GM21619 (cell line): ENCODE measurements at regions not wholly inside any gene's neighbourhood (a gene's known extent, or its start where the extent isn't known, plus 50 kb on each side); places are given as distances from the start of the nearest gene placed in this dataset.
"Not testable (repeated sequence)": the region's sequence is repeated elsewhere in the genome, so short reads cannot be mapped to it uniquely, and the experiment has no call there.

ENCODE experiments used
- ATAC-seq: cut with Tn5 transposase; IDR thresholded peaks from one replicate; pipeline ENCODE4 v1.9.1; 2021; ENCODE audit not compliant: unreplicated experiment

- no peak for ATAC-seq
These were observed 121.9 kb downstream of the DLEU7 start for GRCh38 chr13:50721672-50721992.

DNA sequence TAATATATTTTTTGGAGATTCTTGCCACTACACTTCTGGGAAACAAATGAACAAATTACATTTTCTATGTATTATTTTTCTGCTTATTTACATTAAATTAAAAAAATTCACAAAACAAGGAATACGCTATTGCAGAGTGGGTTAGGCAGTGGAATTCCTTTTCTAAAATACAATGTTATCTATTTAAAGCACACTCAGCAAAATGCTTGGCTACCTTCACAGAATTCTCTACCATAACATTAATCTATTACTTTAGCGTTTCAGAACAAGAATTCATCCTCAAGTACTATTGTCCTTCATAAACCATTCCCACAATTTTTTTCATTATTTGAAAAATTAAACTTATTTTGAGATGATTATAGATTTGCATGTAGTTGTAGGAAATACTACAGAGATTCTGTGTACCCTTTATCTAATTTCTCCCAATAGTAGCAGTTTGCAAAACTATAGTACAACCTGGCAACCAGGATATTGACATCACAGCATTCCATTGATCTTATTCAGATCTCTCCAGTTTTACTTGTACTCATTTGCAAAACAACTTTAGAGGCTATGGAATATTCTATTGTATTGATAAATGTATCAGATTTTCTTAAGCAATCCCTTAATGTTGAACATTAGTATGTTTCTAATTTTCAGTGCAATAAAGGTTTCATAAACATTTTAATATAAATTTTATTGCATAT lies 120.9 kb downstream of the DLEU7 start:
- no peak for ATAC-seq

DNA sequence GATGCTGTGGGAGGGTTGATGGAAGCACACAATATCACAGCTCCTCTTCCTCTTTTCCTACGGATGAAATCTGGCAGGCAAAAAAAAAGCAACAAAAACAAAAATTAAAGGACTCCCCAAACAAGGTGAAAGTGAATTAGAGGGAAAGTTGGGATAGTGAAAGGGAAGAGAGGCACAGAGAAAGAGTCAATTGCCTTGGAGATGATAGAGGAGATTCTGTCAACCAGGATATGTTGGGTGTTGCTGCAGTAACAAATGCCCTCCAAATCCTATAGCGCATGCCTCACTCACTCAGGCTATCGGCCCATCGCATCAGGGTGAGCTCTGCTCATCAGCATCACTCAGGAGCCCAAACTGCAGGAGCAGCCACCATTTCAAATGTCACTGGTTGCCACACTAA lies 119.1 kb downstream of the DLEU7 start:
- ATAC-seq: no peak

- no peak for ATAC-seq
These were observed 118.6 kb downstream of the DLEU7 start for GRCh38 chr13:50724913-50725312.

DNA sequence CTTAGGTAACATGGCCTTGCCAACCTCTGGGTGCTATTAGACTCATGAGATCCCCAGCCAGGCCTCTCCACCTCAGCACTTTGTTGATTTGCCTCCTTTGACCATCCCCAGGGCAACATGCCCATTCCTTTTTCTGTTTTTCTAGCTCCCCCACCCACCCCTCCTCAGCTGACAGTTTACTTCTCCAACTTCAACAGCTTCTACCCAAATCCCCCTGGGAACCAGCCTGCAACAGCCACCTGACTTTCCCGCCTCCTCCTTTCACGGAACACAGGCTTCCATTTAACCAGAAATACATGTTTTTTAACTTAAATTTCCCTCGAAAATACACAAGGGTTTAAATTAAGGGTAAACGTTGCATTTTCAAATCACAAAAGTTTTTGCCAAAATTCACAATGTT lies 117.3 kb downstream of the DLEU7 start:
- no peak for ATAC-seq

GRCh38 chr13:50729177-50729576 lies 114.3 kb downstream of the DLEU7 start:
- ATAC-seq: no peak

DNA sequence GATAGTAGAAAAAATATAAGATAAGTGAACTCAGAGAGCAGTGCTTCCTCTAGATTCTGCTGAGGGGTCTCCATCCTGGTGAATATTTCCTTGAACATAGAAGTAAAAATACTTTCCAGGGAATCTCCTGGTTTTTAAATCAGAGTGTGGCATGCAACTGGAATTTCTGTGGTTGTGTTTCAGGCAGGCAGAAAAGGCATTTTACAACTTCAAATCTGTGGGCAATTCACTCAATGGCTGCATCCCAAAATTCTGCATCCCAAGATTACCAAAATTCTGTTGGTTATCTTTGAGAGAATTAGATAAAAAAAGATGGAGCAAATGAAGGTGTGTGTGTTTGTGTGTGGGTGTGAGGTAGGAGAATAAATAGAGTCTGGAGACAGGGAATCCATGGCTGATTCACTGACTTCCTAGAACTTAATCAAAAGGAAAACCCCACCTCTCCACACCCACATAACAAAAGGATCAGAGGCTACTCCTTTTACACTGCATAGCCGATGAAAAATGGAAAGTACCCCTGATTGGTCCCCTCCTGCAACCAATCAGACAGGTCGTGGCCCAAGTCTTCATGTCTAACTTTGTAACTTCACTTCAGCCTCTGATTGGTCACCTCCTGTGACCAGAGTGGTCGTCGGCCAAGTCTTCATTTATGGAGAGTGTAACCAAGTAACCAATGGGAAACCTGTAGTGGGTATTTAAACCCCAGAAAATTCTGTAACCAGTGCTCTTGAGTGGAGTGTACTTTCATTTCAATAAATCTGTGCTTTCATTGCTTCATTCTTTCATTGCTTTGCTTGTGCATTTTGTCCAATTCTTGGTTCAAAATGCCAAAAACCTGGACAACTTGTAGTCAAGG lies 112.8 kb downstream of the DLEU7 start:
- ATAC-seq: no peak

DNA sequence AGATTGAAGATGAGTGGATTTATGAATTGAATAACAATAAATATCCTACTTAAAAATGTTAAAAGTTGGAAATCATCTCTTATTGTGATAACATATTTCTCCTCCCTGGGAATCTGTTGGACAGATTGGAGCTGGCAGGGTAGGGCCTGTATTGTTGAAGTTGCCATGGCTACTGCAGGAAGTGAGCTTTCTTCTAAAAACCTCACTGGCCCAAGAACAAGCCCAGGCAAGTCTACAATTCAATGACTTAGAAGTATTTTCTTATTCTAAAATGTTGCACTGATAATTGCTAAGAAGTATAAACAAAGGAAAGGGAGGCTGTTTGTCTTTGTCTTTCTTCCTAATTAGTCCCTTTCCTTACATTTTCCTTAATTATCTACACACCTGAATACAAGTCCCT lies 112.1 kb downstream of the DLEU7 start:
- ATAC-seq: no peak

- no peak for ATAC-seq
These were observed 110.8 kb downstream of the DLEU7 start for GRCh38 chr13:50732712-50733111.

- ATAC-seq: no peak
These were observed 110.1 kb downstream of the DLEU7 start for GRCh38 chr13:50733392-50733791.

- no peak for ATAC-seq
These were observed 108.4 kb downstream of the DLEU7 start for GRCh38 chr13:50735071-50735470.

- ATAC-seq: no peak
These were observed 103.3 kb downstream of the DLEU7 start for GRCh38 chr13:50740052-50740741.

DNA sequence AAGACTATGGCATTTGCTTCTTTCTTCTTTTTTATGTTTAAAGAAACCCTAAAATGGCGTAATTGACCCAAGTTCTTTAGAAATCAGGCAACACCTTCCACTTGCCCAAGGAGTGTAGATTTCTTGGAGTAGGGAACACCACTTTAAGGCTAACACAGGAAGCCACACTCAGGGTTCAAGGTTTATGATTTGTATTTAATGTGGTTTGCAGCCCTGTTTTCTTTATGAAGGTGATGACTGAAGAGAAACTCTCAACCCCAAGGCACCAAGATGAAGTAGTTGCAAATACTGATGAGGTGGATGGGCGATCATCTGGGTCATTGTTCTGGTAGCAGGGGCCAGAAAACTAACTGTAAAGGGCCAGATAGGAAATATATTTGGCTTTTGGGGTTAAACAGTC lies 101.1 kb downstream of the DLEU7 start:
- no peak for ATAC-seq

DNA sequence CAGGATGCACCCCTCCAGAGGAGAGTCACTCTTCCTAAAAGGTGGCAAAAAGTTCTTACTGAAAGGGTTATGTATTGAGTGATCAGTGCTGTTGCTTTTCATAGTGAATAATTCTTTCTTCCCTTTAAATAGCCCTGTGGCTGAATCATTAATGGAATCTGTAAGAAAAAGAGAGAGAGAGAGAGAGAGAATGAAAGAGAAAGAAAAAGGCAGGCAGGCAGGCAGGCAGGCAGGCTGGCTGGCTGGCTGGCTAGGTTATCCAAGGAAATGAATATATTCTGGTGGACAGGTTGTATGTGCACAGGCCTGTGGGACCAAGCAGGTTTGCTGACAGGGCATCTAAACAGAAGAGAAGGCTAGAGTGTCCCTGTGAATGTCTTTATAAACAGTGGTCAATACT lies 100.5 kb downstream of the DLEU7 start:
- no peak for ATAC-seq

DNA sequence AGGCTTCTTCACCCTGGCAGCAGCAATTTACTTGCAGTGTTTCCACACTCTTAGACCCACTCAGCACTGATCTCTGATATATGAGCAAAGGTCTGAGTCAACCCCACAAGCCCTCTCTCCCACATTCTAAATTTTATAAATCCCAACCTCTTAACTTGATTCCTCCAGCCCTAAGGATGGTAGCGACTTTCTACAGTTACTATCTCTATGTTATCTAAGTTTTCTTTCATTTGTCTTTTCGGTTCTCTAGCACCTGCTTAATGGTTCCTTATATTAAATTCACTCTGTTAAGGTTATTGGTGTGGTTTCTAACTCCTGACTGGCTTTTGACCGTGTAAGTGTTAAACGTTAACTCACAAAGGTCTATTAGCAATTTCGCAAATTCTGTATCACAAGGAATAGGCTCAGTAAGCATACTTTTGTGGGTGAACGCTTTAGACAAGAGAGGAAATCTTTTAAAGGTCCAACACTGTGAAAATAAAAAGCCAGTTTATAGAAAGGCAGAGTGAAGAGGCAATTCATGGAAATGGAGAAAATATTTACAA lies 99.3 kb downstream of the DLEU7 start:
- no peak for ATAC-seq

- ATAC-seq: no peak
These were observed 97.9 kb downstream of the DLEU7 start for GRCh38 chr13:50745542-50746115.

DNA sequence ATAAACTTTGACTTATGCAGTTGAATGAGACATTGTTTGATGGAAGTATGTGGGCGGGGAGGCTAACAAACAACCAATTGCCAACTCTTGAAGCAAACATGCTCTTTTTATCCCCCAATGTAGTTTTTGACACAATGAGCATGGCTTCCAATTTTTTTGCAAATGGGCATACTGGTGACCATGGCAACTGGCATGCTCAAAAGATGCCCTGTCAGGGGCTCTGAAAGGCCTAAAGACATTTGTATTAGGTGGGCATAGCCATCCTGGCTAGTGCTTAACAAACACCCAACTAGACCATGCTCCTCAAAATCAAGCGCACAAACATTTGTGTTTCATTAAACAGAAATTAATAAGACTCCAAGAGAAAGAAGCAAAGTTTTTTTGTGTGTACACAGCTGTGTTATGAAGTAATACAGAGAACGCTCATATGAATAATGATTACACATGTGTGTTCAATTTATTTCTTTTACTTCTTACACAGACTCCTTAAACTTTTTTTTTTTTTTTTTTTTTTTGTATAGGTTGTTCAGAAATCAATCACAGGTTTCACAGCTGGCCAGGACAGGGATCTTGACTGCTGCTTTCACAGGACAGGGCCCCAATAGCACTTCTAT lies 95.6 kb downstream of the DLEU7 start:
- no peak for ATAC-seq

- ATAC-seq: not testable (repeated sequence)
These were observed 90.3 kb downstream of the DLEU7 start for GRCh38 chr13:50753221-50753620.

DNA sequence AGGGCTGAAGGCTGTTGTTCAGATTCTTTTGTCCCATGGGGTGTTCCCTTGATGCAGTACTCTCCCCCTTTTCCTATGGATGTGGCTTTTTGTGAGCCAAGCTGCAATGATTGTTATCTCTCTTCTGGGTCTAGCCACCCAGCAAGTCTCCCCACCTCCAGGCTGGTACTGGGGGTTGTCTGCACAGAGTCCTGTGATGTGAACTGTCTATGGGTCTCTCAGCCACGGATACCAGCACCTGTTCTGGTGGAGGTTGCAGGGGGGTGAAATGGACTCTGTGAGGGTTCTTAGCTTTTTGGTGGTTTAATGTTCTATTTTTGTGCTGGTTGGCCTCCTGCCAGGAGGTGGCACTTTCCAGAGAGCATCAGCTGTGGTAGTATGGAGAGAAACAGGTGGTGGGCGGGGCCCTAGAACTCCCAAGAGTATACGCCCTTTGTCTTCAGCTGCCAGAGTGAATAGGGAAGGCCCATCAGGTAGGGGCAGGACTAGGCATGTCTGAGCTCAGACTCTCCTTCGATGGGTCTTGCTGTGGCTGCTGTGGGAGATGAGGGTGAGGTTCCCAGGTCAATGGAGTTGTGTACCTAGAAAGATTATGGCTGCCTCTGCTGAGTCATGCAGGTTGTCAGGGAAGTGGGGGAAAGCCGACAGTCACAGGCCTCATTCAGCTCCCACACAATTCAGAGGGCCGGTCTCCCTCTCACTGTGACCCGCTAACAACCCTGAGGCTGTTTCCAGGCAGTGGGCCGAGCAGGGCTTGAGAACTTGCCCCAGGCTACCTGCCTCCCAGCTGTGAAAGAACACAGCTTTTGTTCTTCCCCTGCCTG lies 87.4 kb downstream of the DLEU7 start:
- ATAC-seq: not testable (repeated sequence)

DNA sequence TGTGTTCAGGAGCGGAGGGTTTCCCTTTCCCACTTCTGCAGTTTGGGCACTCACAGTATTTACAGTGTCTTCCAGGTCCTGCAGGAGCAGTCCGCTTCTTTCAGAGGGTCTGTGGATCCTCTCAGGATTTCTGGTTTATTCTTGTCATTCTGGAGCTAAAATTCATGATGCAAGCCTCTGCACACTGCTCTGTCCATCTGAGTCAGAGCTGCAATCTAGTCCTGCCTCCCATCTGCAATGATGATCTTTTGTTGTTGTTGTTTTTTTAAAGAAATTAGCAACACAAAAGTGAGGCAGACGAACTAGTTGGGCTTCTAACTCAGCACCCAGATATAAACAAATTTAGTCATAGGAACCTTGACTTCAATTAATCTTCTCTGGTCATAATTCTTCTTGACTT lies 86.5 kb downstream of the DLEU7 start:
- no peak for ATAC-seq
